CD4-positive, alpha-beta T cell (primary cell): ENCODE measurements at regions not wholly inside any gene's neighbourhood (a gene's known extent, or its start where the extent isn't known, plus 50 kb on each side); places are given as distances from the start of the nearest gene placed in this dataset.

ENCODE experiments used
- ATAC-seq: fragments of 200-7000 bp; cut with Tn5 transposase; one replicate; pipeline ENCODE4 v1.10.0; 2022; ENCODE audit warnings: mild to moderate bottlenecking; ENCODE audit not compliant: poor library complexity
- CTCF ChIA-PET: fragments of 350-600 bp; sonication (Branson Sonifier 250); formaldehyde crosslinking; loops from one replicate; lab custom pipeline; 2021; ENCODE audit warnings: antibody characterized with exemption, inconsistent platforms; lab: Charles Lee
- POLR2A ChIA-PET: fragments of 350-600 bp; sonication (Branson Sonifier 250); formaldehyde crosslinking; loops from one replicate; lab custom pipeline; 2021; ENCODE audit warnings: antibody characterized with exemption, inconsistent platforms; lab: Charles Lee
- DNase-seq, 14 experiments: peaks; one replicate each; pipeline ENCODE4 v3.0.0-alpha.2; 2013 to 2020; ENCODE audit warnings: mixed read lengths in 2 of 14
- H3K27ac ChIP-seq, 2 donors: one replicate each; pipeline versions ENCODE4 v1.5.1 to v1.7.0; 2013; ENCODE audit warnings: low read length in 2 of 2, low read depth in 1 of 2, mild to moderate bottlenecking in 1 of 2
- H3K27me3 ChIP-seq, 2 experiments: 1 replicate in 1 of 2; 2 replicates in 1 of 2; pipeline versions ENCODE4 v1.6.1 to v1.7.0; 2013; ENCODE audit warnings: low read length in 2 of 2, control low read depth in 1 of 2, mild to moderate bottlenecking in 1 of 2, moderate library complexity in 1 of 2; ENCODE audit not compliant: insufficient read depth in 2 of 2, control insufficient read depth in 1 of 2
- H3K36me3 ChIP-seq: one replicate; pipeline ENCODE4 v1.6.1; 2013; ENCODE audit warnings: low read length, control low read depth; ENCODE audit not compliant: insufficient read depth
- H3K4me1 ChIP-seq: one replicate; pipeline ENCODE4 v1.6.1; 2013; ENCODE audit warnings: low read length, control low read depth; ENCODE audit not compliant: insufficient read depth
- H3K4me3 ChIP-seq: one replicate; pipeline ENCODE4 v1.5.1; 2013; ENCODE audit warnings: mild to moderate bottlenecking, low read length, moderate library complexity
- H3K9me3 ChIP-seq, 2 experiments: 1 replicate in 1 of 2; 2 replicates in 1 of 2; pipeline versions ENCODE4 v1.6.1 to v1.7.0; 2013; ENCODE audit warnings: low read length in 2 of 2, mild to moderate bottlenecking in 2 of 2, control low read depth in 1 of 2, moderate library complexity in 1 of 2; ENCODE audit not compliant: control insufficient read depth in 1 of 2, insufficient read depth in 1 of 2
- H3K27ac Mint-ChIP-seq: one replicate; pipeline ENCODE4 v1.8.0; 2020; ENCODE audit warnings: mixed read lengths
- H3K27me3 Mint-ChIP-seq: one replicate; pipeline ENCODE4 v1.8.0; 2021; ENCODE audit warnings: mixed read lengths
- H3K36me3 Mint-ChIP-seq: one replicate; pipeline ENCODE4 v1.8.0; 2021; ENCODE audit warnings: low read depth, mixed read lengths
- H3K4me1 Mint-ChIP-seq: one replicate; pipeline ENCODE4 v1.8.0; 2021; ENCODE audit warnings: low read depth, mixed read lengths
- H3K4me3 Mint-ChIP-seq: one replicate; pipeline ENCODE4 v1.8.0; 2020; ENCODE audit warnings: mild to moderate bottlenecking, mixed read lengths
- H3K9me3 Mint-ChIP-seq: one replicate; pipeline ENCODE4 v1.8.0; 2020; ENCODE audit warnings: mixed read lengths
- CTCF ChIP-seq: fragments of 200-600 bp; IDR thresholded peaks from one replicate; pipeline ENCODE4 v1.8.0; 2022; ENCODE audit warnings: antibody characterized with exemption, mild to moderate bottlenecking
- intact Hi-C, 2 experiments: fragments of 100-400 bp; cut with DNase I in 1 of 2; cut with micrococcal nuclease in 1 of 2; formaldehyde crosslinking; loops; one replicate each; pipeline versions ENCODE4 v1.15.1 to v1.9.0; 2023 to 2025; cut with DNase I, micrococcal nuclease

- H3K27ac Mint-ChIP-seq = no peak overlapping the region
- Histone ChIP-seq H3K4me1 (no peaks in the 10 kb centered on the region), H3K27me3 (no peaks in the 10 kb centered on the region), H3K27ac (no peak overlapping the region), H3K9me3 (no peaks in the 10 kb centered on the region), H3K4me3 (no peak overlapping the region), H3K36me3 (no peaks in the 10 kb centered on the region)
- TF ChIP-seq CTCF = no peak
- H3K9me3 Mint-ChIP-seq = no peaks in the 10 kb centered on the region
- POLR2A ChIA-PET = no interaction called here
- peaks cover 9% of the 10 kb centered on the region for H3K27me3 Mint-ChIP-seq
- no peaks in the 10 kb centered on the region for H3K36me3 Mint-ChIP-seq
- DNase-seq (no peak), ATAC-seq (no peak)
- intact Hi-C loops = no loop called here
- no peak overlapping the region for H3K4me3 Mint-ChIP-seq
- H3K4me1 Mint-ChIP-seq = no peaks in the 10 kb centered on the region
- CTCF ChIA-PET = no interaction called here
These were observed 74.4 kb upstream of the CRY1 start for GRCh38 chr12:107167756-107168155.

- ATAC-seq = no peak
- Histone ChIP-seq H3K4me1 (no peaks in the 10 kb centered on the region), H3K4me3 (no peak overlapping the region), H3K9me3 (no peaks in the 10 kb centered on the region), H3K27ac (no peak overlapping the region), H3K36me3 (no peaks in the 10 kb centered on the region), H3K27me3 (no peaks in the 10 kb centered on the region)
- no peaks in the 10 kb centered on the region for H3K36me3 Mint-ChIP-seq
- POLR2A ChIA-PET = interaction anchor here (0.6 kb wide), 2 partner anchors 38 to 991 kb away, joined by 3 to 4 read pairs; no protein-coding TSS in a partner anchor
- intact Hi-C loops = no loop called here
- no peaks in the 10 kb centered on the region for H3K9me3 Mint-ChIP-seq
- no peaks in the 10 kb centered on the region for H3K4me1 Mint-ChIP-seq
- DNase-seq = no peak
- H3K4me3 Mint-ChIP-seq = no peak overlapping the region
- peaks cover 8% of the 10 kb centered on the region for H3K27me3 Mint-ChIP-seq
- no peak for TF ChIP-seq CTCF
- CTCF ChIA-PET = interaction anchor here (1.1 kb wide), 1 partner anchor 10 kb away, joined by 3 read pairs; no protein-coding TSS in a partner anchor
- no peak overlapping the region for H3K27ac Mint-ChIP-seq
These were observed 75.9 kb upstream of the CRY1 start for GRCh38 chr12:107169200-107169599.

- H3K4me3 ChIP-seq = no peak overlapping the region
- no peak for TF ChIP-seq CTCF
- H3K36me3 Mint-ChIP-seq = no peaks in the 10 kb centered on the region
- H3K27ac Mint-ChIP-seq = no peak overlapping the region
- no peaks in the 10 kb centered on the region for H3K36me3 ChIP-seq
- no peaks in the 10 kb centered on the region for H3K27me3 ChIP-seq
- no peak overlapping the region for H3K4me3 Mint-ChIP-seq
- POLR2A ChIA-PET = no interaction called here
- H3K27ac ChIP-seq = no peak overlapping the region
- H3K9me3 ChIP-seq = no peaks in the 10 kb centered on the region
- DNase-seq = peak in 4 of 14 experiments; percentile 5 to 71 (median 9)
- H3K27me3 Mint-ChIP-seq = peaks cover 7% of the 10 kb centered on the region
- CTCF ChIA-PET = no interaction called here
- intact Hi-C loops = no loop called here
- peaks cover 2% of the 10 kb centered on the region for H3K4me1 ChIP-seq
- H3K9me3 Mint-ChIP-seq = no peaks in the 10 kb centered on the region
- H3K4me1 Mint-ChIP-seq = peaks cover 13% of the 10 kb centered on the region
- ATAC-seq = peak; percentile 71
These were observed 85.4 kb upstream of the CRY1 start for GRCh38 chr12:107178776-107179175.
